Ecto neural progenitor cell (in vitro differentiated cells): ENCODE measurements at regions not wholly inside any gene's neighbourhood (a gene's known extent, or its start where the extent isn't known, plus 50 kb on each side); places are given as distances from the start of the nearest gene placed in this dataset.

Experiments used
- DNase-seq: peaks from one replicate; pipeline ENCODE4 v3.0.0-alpha.2; 2018; ENCODE audit warnings: low spot score

- DNase-seq, result no peak
Measured at GRCh38 chr2:187136646-187137045, 287.7 kb upstream of the ZSWIM2 start.

GRCh38 chr2:187134306-187134705, 285.3 kb upstream of the ZSWIM2 start:
- DNase-seq, result no peak

- no peak for DNase-seq
Measured at GRCh38 chr2:187129868-187130267, 280.9 kb upstream of the ZSWIM2 start.

- DNase-seq, result no peak
Measured at GRCh38 chr2:187129306-187129705, 280.3 kb upstream of the ZSWIM2 start.

GRCh38 chr2:187126247-187127005, 277.5 kb upstream of the ZSWIM2 start:
- no peak for DNase-seq

GRCh38 chr2:187125318-187125717, 276.3 kb upstream of the ZSWIM2 start:
- no peak for DNase-seq

- DNase-seq, result no peak
Measured at GRCh38 chr2:187124529-187124928, 275.6 kb upstream of the ZSWIM2 start.

GRCh38 chr2:187118331-187119099, 269.5 kb upstream of the ZSWIM2 start:
- no peak for DNase-seq

- no peak for DNase-seq
Measured at GRCh38 chr2:187117483-187117882, 268.5 kb upstream of the ZSWIM2 start.

- no peak for DNase-seq
Measured at GRCh38 chr2:187115627-187116026, 266.7 kb upstream of the ZSWIM2 start.

GRCh38 chr2:187107001-187107400, 258.0 kb upstream of the ZSWIM2 start:
- DNase-seq, result no peak

- no peak for DNase-seq
Measured at GRCh38 chr2:187105218-187105617, 256.2 kb upstream of the ZSWIM2 start.

GRCh38 chr2:187102381-187102780, 253.4 kb upstream of the ZSWIM2 start:
- DNase-seq, result no peak

GRCh38 chr2:187098154-187098553, 249.2 kb upstream of the ZSWIM2 start:
- no peak for DNase-seq

GRCh38 chr2:187093771-187094412, 244.9 kb upstream of the ZSWIM2 start:
- no peak for DNase-seq

GRCh38 chr2:187091664-187092063, 242.7 kb upstream of the ZSWIM2 start:
- DNase-seq, result no peak

- DNase-seq, result no peak
Measured at GRCh38 chr2:187084524-187084923, 235.6 kb upstream of the ZSWIM2 start.

GRCh38 chr2:187081461-187081860, 232.5 kb upstream of the ZSWIM2 start:
- no peak for DNase-seq

GRCh38 chr2:187079901-187080300, 230.9 kb upstream of the ZSWIM2 start:
- no peak for DNase-seq

- no peak for DNase-seq
Measured at GRCh38 chr2:187078297-187078696, 229.3 kb upstream of the ZSWIM2 start.

GRCh38 chr2:187075671-187076070, 226.7 kb upstream of the ZSWIM2 start:
- DNase-seq, result no peak

- no peak for DNase-seq
Measured at GRCh38 chr2:187075199-187075635, 226.2 kb upstream of the ZSWIM2 start.

GRCh38 chr2:187058198-187058597, 209.2 kb upstream of the ZSWIM2 start:
- no peak for DNase-seq
